Activated T-helper 17 cell treated with anti-CD3 and anti-CD28 coated beads, Interleukin-2, amount 50 U/mL, for 72 hours (primary cell): ENCODE measurements at regions not wholly inside any gene's neighbourhood (a gene's known extent, or its start where the extent isn't known, plus 50 kb on each side); places are given as distances from the start of the nearest gene placed in this dataset.
"Not testable (repeated sequence)": the region's sequence is repeated elsewhere in the genome, so short reads cannot be mapped to it uniquely, and the experiment has no call there.

ENCODE experiments used
- ATAC-seq: fragments of 150-1000 bp; cut with Tn5 transposase; replicated peaks from 2 replicates; pipeline ENCODE4 v1.10.0; 2021; ENCODE audit warnings: mild to moderate bottlenecking, moderate library complexity
- H3K27ac Mint-ChIP-seq: one replicate; pipeline ENCODE4 v1.8.0; 2022; ENCODE audit warnings: mixed read lengths
- H3K27me3 Mint-ChIP-seq: one replicate; pipeline ENCODE4 v1.8.0; 2022; ENCODE audit warnings: mixed read lengths
- H3K36me3 Mint-ChIP-seq: one replicate; pipeline ENCODE4 v1.8.0; 2022; ENCODE audit warnings: low read depth, mild to moderate bottlenecking, mixed read lengths
- H3K4me1 Mint-ChIP-seq: one replicate; pipeline ENCODE4 v1.8.0; 2022; ENCODE audit warnings: mixed read lengths
- H3K4me3 Mint-ChIP-seq: one replicate; pipeline ENCODE4 v1.8.0; 2022; ENCODE audit warnings: mild to moderate bottlenecking, mixed read lengths
- H3K9me3 Mint-ChIP-seq: one replicate; pipeline ENCODE4 v1.8.0; 2022; ENCODE audit warnings: mixed read lengths

- Mint-ChIP-seq H3K27ac (no peak overlapping the region), H3K9me3 (peaks cover 4% of the 10 kb centered on the region), H3K27me3 (peaks cover 7% of the 10 kb centered on the region), H3K4me3 (no peak overlapping the region), H3K4me1 (no peaks in the 10 kb centered on the region), H3K36me3 (no peaks in the 10 kb centered on the region)
- ATAC-seq: no peak
These were observed 905.7 kb downstream of the LTN1 start for GRCh38 chr21:28086861-28087581.

GRCh38 chr21:28084951-28085350 lies 907.7 kb downstream of the LTN1 start:
- peaks cover 4% of the 10 kb centered on the region for H3K9me3 Mint-ChIP-seq
- no peak for ATAC-seq
- H3K27ac Mint-ChIP-seq: no peak overlapping the region
- H3K36me3 Mint-ChIP-seq: no peaks in the 10 kb centered on the region
- peaks cover 3% of the 10 kb centered on the region for H3K27me3 Mint-ChIP-seq
- H3K4me1 Mint-ChIP-seq: no peaks in the 10 kb centered on the region
- no peak overlapping the region for H3K4me3 Mint-ChIP-seq

- Mint-ChIP-seq H3K9me3 (peaks cover 4% of the 10 kb centered on the region), H3K27ac (no peak overlapping the region), H3K4me1 (no peaks in the 10 kb centered on the region), H3K27me3 (no peaks in the 10 kb centered on the region), H3K4me3 (no peak overlapping the region), H3K36me3 (no peaks in the 10 kb centered on the region)
- no peak for ATAC-seq
These were observed 909.3 kb downstream of the LTN1 start for GRCh38 chr21:28083350-28083749.

DNA sequence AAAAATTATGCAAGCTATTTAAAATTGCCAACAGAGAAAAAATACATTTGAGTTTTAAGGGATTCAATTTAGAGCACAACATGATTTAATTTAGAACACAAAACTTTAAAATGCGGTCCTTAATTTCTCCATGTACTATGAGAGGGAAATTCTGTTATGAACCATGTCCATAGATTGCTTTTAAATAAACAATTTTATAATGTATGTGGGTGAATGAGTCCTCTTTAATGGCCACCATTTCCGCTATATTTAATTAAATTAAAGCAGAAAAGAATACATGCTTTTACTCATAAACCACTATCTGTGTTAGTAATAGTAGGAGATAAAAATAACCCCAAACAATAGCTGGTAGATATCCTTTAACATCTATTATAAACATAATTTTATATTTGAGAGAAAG lies 914.6 kb downstream of the LTN1 start:
- Mint-ChIP-seq H3K27me3 (peaks cover 6% of the 10 kb centered on the region), H3K27ac (no peak overlapping the region), H3K4me3 (no peak overlapping the region), H3K4me1 (no peaks in the 10 kb centered on the region), H3K36me3 (no peaks in the 10 kb centered on the region), H3K9me3 (peaks cover 4% of the 10 kb centered on the region)
- ATAC-seq: no peak

DNA sequence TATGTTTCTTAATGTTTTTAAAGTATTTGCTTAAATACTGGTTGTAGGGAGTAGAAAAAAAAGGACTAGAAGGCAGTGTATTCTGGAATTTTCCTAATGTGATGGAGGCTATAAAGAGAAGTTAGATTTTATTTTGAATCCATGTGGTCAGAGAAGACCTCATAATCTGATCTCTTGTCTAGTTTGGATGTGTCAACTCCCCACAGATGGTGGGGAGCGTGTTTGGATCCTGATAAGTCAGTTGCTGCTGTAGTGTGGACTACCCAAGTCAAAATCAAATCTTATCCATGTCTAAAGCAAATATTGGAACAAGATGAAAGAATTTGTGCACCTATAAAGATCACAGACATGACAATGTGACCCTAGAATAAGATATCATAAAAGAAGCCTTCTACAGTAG lies 918.0 kb downstream of the LTN1 start:
- Mint-ChIP-seq H3K27me3 (peaks cover 10% of the 10 kb centered on the region), H3K4me1 (no peaks in the 10 kb centered on the region), H3K36me3 (no peaks in the 10 kb centered on the region), H3K4me3 (no peak overlapping the region), H3K27ac (no peak overlapping the region), H3K9me3 (peaks cover 3% of the 10 kb centered on the region)
- no peak for ATAC-seq

- H3K4me3 Mint-ChIP-seq: no peak overlapping the region
- H3K27ac Mint-ChIP-seq: no peak overlapping the region
- H3K36me3 Mint-ChIP-seq: no peaks in the 10 kb centered on the region
- peaks cover 10% of the 10 kb centered on the region for H3K27me3 Mint-ChIP-seq
- H3K9me3 Mint-ChIP-seq: peaks cover 3% of the 10 kb centered on the region
- ATAC-seq: no peak
- no peaks in the 10 kb centered on the region for H3K4me1 Mint-ChIP-seq
These were observed 920.1 kb downstream of the LTN1 start for GRCh38 chr21:28072601-28073000.

DNA sequence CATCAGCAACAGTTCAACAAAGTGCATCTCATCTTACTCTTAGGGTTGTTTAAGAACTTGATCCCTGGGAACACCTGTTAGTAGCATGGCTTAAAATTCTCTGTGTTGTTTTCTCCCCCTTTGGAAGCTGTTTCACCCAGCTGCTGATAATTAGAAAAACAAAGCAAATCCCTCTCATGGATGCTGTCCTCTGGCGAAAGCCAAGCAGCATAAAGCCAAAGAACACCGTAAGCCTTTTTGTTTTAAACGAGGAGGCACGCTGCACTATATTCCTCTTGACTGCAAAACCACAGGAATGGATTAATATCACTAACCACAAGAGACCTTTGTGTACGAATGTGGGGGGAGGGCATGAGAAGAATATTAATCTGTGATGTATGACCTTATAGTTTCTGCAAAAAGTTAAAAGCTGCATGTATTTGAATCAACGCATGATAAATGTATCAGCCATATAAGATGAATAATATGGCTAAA lies 923.2 kb downstream of the LTN1 start:
- H3K36me3 Mint-ChIP-seq: no peaks in the 10 kb centered on the region
- H3K9me3 Mint-ChIP-seq: peaks cover 3% of the 10 kb centered on the region
- H3K27me3 Mint-ChIP-seq: peaks cover 5% of the 10 kb centered on the region
- H3K4me1 Mint-ChIP-seq: no peaks in the 10 kb centered on the region
- ATAC-seq: no peak
- H3K27ac Mint-ChIP-seq: no peak overlapping the region
- H3K4me3 Mint-ChIP-seq: no peak overlapping the region

DNA sequence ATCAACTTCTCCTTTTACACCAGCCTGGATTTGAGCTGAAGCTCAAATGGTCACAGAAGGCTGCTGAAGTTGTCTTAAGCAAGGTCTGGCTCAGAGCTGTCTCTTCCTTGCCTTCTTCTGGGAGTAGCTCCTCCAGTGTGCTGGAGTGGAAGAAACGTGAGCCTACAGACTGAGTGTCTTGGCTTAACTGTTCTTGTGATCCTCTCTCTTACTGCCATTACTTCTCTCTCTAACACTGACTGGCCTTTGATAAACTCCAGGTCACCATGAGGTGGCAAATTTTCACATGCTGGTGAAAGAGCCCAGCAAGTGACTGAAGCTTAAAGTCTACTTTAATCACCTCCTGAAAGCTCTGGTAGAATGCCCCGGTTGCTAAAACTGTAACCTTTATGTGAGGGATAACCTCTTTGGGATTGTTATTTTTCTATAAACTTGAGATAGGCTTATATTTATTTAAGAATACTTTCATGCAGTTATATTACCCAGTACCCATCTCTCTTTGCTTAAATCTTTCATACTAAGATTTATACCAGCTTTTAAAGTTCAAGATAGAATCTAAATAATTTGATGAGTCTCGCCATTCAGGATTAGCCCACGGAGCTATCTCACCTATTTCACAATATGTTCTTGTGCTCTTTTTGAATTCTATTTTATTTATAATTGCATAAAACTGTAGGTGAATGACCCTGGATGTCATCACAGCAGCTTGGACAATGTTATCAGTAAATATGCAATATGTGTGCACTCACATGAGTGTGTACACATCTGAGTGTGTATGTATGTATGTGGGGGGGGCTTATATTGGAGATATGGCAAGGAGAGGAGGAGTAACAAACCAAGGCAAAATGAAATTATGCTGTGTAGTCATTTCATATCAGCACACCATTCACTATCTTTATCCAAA lies 924.0 kb downstream of the LTN1 start:
- no peak for ATAC-seq
- peaks cover 3% of the 10 kb centered on the region for H3K9me3 Mint-ChIP-seq

DNA sequence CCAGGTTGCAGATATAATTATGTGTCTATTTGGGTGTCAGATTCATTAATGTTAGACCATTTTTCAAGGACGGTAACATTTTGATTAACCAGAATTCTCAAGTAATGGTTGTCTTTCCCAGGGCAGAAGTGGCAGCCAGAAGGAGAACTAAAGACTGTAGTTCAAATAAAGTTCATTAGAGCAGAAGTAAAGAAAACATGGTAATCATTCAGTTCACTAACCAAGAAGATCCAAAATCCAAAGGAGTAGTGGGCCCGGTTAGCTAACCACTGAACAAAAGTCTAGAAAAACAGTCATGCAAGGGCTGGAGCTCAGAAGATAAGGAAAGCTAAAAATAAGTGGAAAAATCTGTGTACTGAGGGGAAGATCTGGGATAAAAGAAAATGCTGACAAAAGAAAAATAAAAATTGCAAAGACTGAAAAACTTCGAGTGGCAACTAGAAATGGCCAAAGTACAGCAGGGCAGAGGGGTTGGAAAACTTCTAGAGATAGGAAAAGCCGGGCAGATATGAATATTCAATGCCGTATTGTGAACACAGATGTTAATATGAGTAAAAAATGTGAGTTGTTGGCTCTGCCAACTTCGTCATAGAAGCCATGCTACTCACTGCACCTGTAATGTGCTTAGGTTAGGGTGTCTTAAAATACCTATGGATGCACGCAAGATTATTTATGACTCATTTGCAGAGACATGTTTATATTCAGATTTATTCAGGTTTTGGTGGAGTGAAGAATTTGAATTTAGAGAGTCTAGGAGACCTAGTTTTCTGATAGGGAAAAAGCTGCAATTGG lies 925.9 kb downstream of the LTN1 start:
- no peaks in the 10 kb centered on the region for H3K27me3 Mint-ChIP-seq
- ATAC-seq: no peak
- H3K36me3 Mint-ChIP-seq: no peaks in the 10 kb centered on the region
- no peak overlapping the region for H3K4me3 Mint-ChIP-seq
- H3K9me3 Mint-ChIP-seq: no peaks in the 10 kb centered on the region
- H3K27ac Mint-ChIP-seq: no peak overlapping the region
- H3K4me1 Mint-ChIP-seq: no peaks in the 10 kb centered on the region

More for the DNA sequence above, 924.0 kb downstream of the LTN1 start:
- peaks cover 3% of the 10 kb centered on the region for H3K27me3 Mint-ChIP-seq
- no peak overlapping the region for H3K27ac Mint-ChIP-seq
- no peaks in the 10 kb centered on the region for H3K36me3 Mint-ChIP-seq
- H3K4me3 Mint-ChIP-seq: no peak overlapping the region
- no peaks in the 10 kb centered on the region for H3K4me1 Mint-ChIP-seq

DNA sequence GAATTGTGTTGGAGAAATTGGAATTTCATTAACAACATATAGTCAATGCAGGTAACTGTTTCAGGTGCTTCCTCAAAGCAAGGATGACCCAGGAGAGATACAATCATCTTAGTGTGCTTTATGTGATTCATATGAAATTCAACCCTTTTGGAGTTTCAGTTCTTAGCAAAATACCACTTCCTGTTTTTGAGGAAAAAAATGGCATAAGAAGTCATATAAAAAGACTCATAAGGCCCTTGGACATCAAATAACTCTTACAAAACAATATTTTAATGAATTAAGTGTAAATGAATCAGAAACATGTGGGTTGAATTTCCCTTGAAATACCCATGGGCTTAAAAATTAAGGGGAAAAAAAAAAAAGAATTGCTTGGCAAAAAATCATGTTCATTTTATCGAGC lies 926.6 kb downstream of the LTN1 start:
- Mint-ChIP-seq H3K4me3 (no peak overlapping the region), H3K27me3 (no peaks in the 10 kb centered on the region), H3K27ac (no peak overlapping the region), H3K9me3 (no peaks in the 10 kb centered on the region), H3K36me3 (no peaks in the 10 kb centered on the region), H3K4me1 (no peaks in the 10 kb centered on the region)
- ATAC-seq: peak; percentile 63

- H3K9me3 Mint-ChIP-seq: no peaks in the 10 kb centered on the region
- H3K4me3 Mint-ChIP-seq: no peak overlapping the region
- no peak for ATAC-seq
- no peaks in the 10 kb centered on the region for H3K27me3 Mint-ChIP-seq
- H3K36me3 Mint-ChIP-seq: no peaks in the 10 kb centered on the region
- no peak overlapping the region for H3K27ac Mint-ChIP-seq
- H3K4me1 Mint-ChIP-seq: no peaks in the 10 kb centered on the region
These were observed 929.1 kb downstream of the LTN1 start for GRCh38 chr21:28063241-28064216.

GRCh38 chr21:28052956-28053355 lies 939.7 kb downstream of the LTN1 start:
- not testable (repeated sequence) for H3K27ac Mint-ChIP-seq, H3K4me1 Mint-ChIP-seq, H3K27me3 Mint-ChIP-seq, H3K4me3 Mint-ChIP-seq, H3K36me3 Mint-ChIP-seq, ATAC-seq, H3K9me3 Mint-ChIP-seq

- not testable (repeated sequence) for H3K27me3 Mint-ChIP-seq, H3K27ac Mint-ChIP-seq, H3K4me3 Mint-ChIP-seq, H3K36me3 Mint-ChIP-seq, ATAC-seq, H3K4me1 Mint-ChIP-seq, H3K9me3 Mint-ChIP-seq
These were observed 941.0 kb downstream of the LTN1 start for GRCh38 chr21:28051649-28052048.
